ENCODE measurements at regions not wholly inside any gene's neighbourhood (a gene's known extent, or its start where the extent isn't known, plus 50 kb on each side); places are given as distances from the start of the nearest gene placed in this dataset.

DNA sequence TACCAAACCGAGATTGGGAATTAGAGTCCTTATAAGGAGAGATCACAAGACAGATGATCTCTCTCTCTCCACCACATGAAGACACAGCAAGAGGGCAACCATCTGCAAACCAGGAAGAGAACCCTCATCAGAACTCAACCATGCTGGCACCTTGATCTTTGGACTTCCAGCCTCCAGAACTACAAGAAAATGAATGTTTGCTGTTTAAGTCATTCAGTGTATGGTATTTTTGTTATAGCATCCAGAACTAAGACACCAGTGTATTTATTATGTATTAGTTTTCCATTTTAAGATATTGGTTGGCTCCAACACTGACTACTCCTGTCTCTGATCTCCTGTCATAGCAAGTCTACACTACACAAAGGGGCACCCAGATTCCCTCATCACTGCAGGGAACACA is 86.9 kb downstream of the CCDC34 start:
- Mint-ChIP-seq H3K27ac (no peak overlapping the region), H3K4me1 (no peaks in the 10 kb centered on the region), H3K27me3 (no peaks in the 10 kb centered on the region), H3K9me3 (peaks cover 0 to 8% (median 2%) of the 10 kb centered on the region in 7 donors), H3K36me3 (no peaks in the 10 kb centered on the region), H3K4me3 (no peak overlapping the region)
- no peaks in the 10 kb centered on the region for H3K27me3 ChIP-seq (ENCODE audit: control insufficient read depth, insufficient read depth, low read length)
- no peaks in the 10 kb centered on the region for H3K36me3 ChIP-seq (ENCODE audit: control insufficient read depth, insufficient read depth, low read length)
- DNase-seq (no peak), ATAC-seq (ENCODE audit: low read depth in 2 of 2) (no peak)
- no peak overlapping the region for H3K27ac ChIP-seq (ENCODE audit: insufficient read depth, low read length, poor library complexity, severe bottlenecking)
- H3K9me3 ChIP-seq (ENCODE audit: control insufficient read depth in 2 of 2, low read length in 2 of 2) = no peaks in the 10 kb centered on the region
- H3K4me1 ChIP-seq (ENCODE audit: control insufficient read depth, insufficient read depth, low read length, poor library complexity, severe bottlenecking) = no peaks in the 10 kb centered on the region
- no peak overlapping the region for H3K4me3 ChIP-seq (ENCODE audit: low read depth, low read length)

DNA sequence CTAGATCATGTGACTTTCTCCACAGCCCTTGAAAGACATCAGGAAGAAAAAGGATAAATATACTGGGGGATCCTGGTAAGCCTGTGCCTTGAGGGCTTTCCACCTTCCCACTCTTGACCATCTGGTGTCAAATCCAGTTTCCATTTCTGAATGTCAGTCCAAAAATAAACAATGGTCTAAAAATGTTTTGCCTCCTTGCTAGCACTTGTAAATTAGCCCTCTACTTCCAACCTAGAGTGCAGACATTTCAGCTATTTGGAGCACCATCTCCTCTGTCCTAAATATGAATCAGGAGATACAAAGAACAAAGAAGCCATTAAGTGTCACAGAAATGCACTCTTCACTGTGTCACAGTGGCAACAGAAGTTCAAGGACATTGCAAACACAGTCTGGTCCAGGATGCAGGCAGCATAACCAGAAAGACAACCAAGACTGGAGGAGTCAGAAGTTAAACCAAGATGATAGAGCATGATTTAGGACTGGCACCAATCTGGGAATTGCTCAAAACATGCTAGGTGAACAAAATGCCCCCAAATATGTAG is 88.1 kb downstream of the CCDC34 start:
- H3K27me3 ChIP-seq (ENCODE audit: control insufficient read depth, insufficient read depth, low read length) = no peaks in the 10 kb centered on the region
- H3K4me1 Mint-ChIP-seq = no peaks in the 10 kb centered on the region
- no peaks in the 10 kb centered on the region for H3K4me1 ChIP-seq (ENCODE audit: control insufficient read depth, insufficient read depth, low read length, poor library complexity, severe bottlenecking)
- H3K4me3 ChIP-seq (ENCODE audit: low read depth, low read length) = no peak overlapping the region
- no peak for DNase-seq
- H3K9me3 ChIP-seq (ENCODE audit: control insufficient read depth in 2 of 2, low read length in 2 of 2) = no peaks in the 10 kb centered on the region
- no peak overlapping the region for H3K4me3 Mint-ChIP-seq
- ATAC-seq (ENCODE audit: low read depth in 2 of 2) = no peak
- no peaks in the 10 kb centered on the region for H3K36me3 ChIP-seq (ENCODE audit: control insufficient read depth, insufficient read depth, low read length)
- H3K27ac ChIP-seq (ENCODE audit: insufficient read depth, low read length, poor library complexity, severe bottlenecking) = no peak overlapping the region
- no peak overlapping the region for H3K27ac Mint-ChIP-seq
- H3K36me3 Mint-ChIP-seq = no peaks in the 10 kb centered on the region
- no peaks in the 10 kb centered on the region for H3K27me3 Mint-ChIP-seq
- H3K9me3 Mint-ChIP-seq = peaks cover 0 to 13% (median 3%) of the 10 kb centered on the region in 7 donors

DNA sequence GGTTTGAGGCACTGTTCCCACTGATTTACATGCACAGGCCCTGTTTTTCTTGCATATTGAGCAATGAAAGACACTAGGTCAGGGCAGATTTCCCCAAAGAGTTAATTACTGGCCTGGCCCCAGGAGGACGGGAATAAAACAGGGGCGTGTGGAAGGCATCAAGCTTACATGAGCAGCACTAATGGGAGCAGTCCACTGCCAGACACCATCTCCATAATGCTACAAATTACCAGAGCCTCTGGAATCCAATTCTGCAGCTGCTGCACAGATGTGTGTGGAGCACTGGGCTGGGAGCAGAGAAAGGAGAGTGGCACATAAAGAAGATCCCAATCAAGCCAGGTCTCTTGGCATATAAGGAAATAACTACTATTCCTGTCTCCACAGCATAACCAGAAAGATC is 96.9 kb downstream of the CCDC34 start:
- Mint-ChIP-seq H3K9me3 (peaks cover 0 to 14% (median 7%) of the 10 kb centered on the region in 7 donors), H3K36me3 (no peaks in the 10 kb centered on the region), H3K27me3 (no peaks in the 10 kb centered on the region), H3K4me3 (no peak overlapping the region), H3K4me1 (no peaks in the 10 kb centered on the region), H3K27ac (no peak overlapping the region)
- Histone ChIP-seq H3K36me3 (ENCODE audit: control insufficient read depth, insufficient read depth, low read length) (no peaks in the 10 kb centered on the region), H3K27ac (ENCODE audit: insufficient read depth, low read length, poor library complexity, severe bottlenecking) (no peak overlapping the region), H3K4me1 (ENCODE audit: control insufficient read depth, insufficient read depth, low read length, poor library complexity, severe bottlenecking) (no peaks in the 10 kb centered on the region), H3K4me3 (ENCODE audit: low read depth, low read length) (no peak overlapping the region), H3K27me3 (ENCODE audit: control insufficient read depth, insufficient read depth, low read length) (no peaks in the 10 kb centered on the region), H3K9me3 (ENCODE audit: control insufficient read depth in 2 of 2, low read length in 2 of 2) (no peaks in the 10 kb centered on the region)
- no peak for DNase-seq
- ATAC-seq (ENCODE audit: low read depth in 2 of 2) = no peak

DNA sequence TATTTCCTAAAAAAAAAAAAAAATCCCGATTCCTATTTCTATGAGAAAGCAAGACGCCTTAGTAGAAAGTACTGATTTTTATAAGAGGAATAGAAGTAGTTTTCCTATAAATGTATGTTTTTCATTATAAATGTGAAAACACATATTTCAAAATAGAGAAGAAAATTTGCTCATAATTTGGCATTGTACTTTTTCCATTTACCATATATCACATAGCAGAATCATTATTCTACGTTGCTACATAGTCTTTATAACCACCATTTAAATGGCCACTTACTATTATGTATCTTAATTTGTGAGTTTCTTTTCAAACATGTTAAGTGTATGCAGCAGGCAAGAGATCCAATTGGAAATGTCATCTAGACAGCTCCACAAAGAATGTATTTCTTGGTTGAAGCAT is 99.0 kb downstream of the CCDC34 start:
- DNase-seq (no peak), ATAC-seq (ENCODE audit: low read depth in 2 of 2) (no peak)
- H3K9me3 Mint-ChIP-seq = peaks cover 0 to 10% (median 0%) of the 10 kb centered on the region in 7 donors
- Histone ChIP-seq H3K36me3 (ENCODE audit: control insufficient read depth, insufficient read depth, low read length) (no peaks in the 10 kb centered on the region), H3K4me1 (ENCODE audit: control insufficient read depth, insufficient read depth, low read length, poor library complexity, severe bottlenecking) (no peaks in the 10 kb centered on the region), H3K27ac (ENCODE audit: insufficient read depth, low read length, poor library complexity, severe bottlenecking) (no peak overlapping the region), H3K9me3 (ENCODE audit: control insufficient read depth in 2 of 2, low read length in 2 of 2) (no peaks in the 10 kb centered on the region), H3K4me3 (ENCODE audit: low read depth, low read length) (no peak overlapping the region), H3K27me3 (ENCODE audit: control insufficient read depth, insufficient read depth, low read length) (no peaks in the 10 kb centered on the region)
- H3K27me3 Mint-ChIP-seq = no peaks in the 10 kb centered on the region
- no peaks in the 10 kb centered on the region for H3K36me3 Mint-ChIP-seq
- no peak overlapping the region for H3K4me3 Mint-ChIP-seq
- H3K4me1 Mint-ChIP-seq = no peaks in the 10 kb centered on the region
- H3K27ac Mint-ChIP-seq = no peak overlapping the region

DNA sequence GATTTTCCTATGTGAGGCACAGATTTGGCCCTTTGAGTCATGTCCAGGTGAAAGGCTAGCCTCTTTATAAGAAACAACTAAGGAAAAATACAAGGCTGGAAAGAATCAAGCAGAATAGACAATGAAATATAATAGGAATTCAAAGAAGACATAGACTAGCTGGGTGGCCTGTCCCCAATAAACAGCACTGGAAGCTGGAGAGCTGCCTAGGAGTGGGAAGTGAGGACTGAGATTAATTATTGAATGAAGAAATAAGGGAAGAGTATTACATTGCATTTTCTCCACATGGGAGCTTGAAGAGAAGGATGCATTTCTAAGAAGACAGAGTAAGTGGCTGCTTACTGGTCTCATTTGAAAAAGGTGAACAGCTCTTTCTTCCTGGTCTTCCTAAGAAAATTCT is 100.0 kb downstream of the CCDC34 start:
- H3K4me1 ChIP-seq (ENCODE audit: control insufficient read depth, insufficient read depth, low read length, poor library complexity, severe bottlenecking) = no peaks in the 10 kb centered on the region
- H3K27me3 ChIP-seq (ENCODE audit: control insufficient read depth, insufficient read depth, low read length) = no peaks in the 10 kb centered on the region
- no peak overlapping the region for H3K4me3 ChIP-seq (ENCODE audit: low read depth, low read length)
- no peaks in the 10 kb centered on the region for H3K36me3 ChIP-seq (ENCODE audit: control insufficient read depth, insufficient read depth, low read length)
- no peak for DNase-seq
- no peaks in the 10 kb centered on the region for H3K9me3 ChIP-seq (ENCODE audit: control insufficient read depth in 2 of 2, low read length in 2 of 2)
- H3K4me1 Mint-ChIP-seq = no peaks in the 10 kb centered on the region
- H3K9me3 Mint-ChIP-seq = peaks cover 0 to 6% (median 0%) of the 10 kb centered on the region in 7 donors
- H3K36me3 Mint-ChIP-seq = no peaks in the 10 kb centered on the region
- H3K27ac Mint-ChIP-seq = no peak overlapping the region
- no peak overlapping the region for H3K27ac ChIP-seq (ENCODE audit: insufficient read depth, low read length, poor library complexity, severe bottlenecking)
- H3K27me3 Mint-ChIP-seq = no peaks in the 10 kb centered on the region
- ATAC-seq (ENCODE audit: low read depth in 2 of 2) = no peak
- no peak overlapping the region for H3K4me3 Mint-ChIP-seq

DNA sequence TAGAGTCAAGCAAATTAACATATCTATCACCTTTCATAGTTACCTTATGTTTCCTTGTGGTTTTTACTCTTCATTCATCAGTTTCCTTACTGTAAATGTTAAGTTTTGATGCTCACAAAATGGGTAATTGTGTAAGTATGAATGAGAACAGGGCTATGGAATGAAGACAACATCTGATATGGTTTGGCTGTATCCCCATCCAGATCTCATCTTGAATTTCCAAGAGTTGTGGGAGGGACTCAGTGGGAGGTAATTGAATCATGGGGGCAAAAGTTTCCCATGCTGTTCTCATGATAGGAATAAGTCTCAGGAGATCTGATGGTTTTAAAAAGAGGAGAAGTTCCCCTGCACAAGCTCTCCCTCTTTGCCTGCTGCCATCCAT is 107.6 kb downstream of the CCDC34 start:
- no peaks in the 10 kb centered on the region for H3K9me3 ChIP-seq (ENCODE audit: control insufficient read depth in 2 of 2, low read length in 2 of 2)
- no peak overlapping the region for H3K27ac ChIP-seq (ENCODE audit: insufficient read depth, low read length, poor library complexity, severe bottlenecking)
- ATAC-seq (ENCODE audit: low read depth in 2 of 2) (no peak), DNase-seq (no peak)
- H3K4me3 Mint-ChIP-seq = no peak overlapping the region
- H3K27me3 ChIP-seq (ENCODE audit: control insufficient read depth, insufficient read depth, low read length) = no peaks in the 10 kb centered on the region
- no peaks in the 10 kb centered on the region for H3K4me1 ChIP-seq (ENCODE audit: control insufficient read depth, insufficient read depth, low read length, poor library complexity, severe bottlenecking)
- no peaks in the 10 kb centered on the region for H3K4me1 Mint-ChIP-seq
- H3K36me3 ChIP-seq (ENCODE audit: control insufficient read depth, insufficient read depth, low read length) = no peaks in the 10 kb centered on the region
- H3K27me3 Mint-ChIP-seq = peaks cover 10% of the 10 kb centered on the region
- H3K4me3 ChIP-seq (ENCODE audit: low read depth, low read length) = no peak overlapping the region
- H3K36me3 Mint-ChIP-seq = no peaks in the 10 kb centered on the region
- H3K27ac Mint-ChIP-seq = no peak overlapping the region
- H3K9me3 Mint-ChIP-seq = peaks cover 0 to 8% (median 0%) of the 10 kb centered on the region in 7 donors

DNA sequence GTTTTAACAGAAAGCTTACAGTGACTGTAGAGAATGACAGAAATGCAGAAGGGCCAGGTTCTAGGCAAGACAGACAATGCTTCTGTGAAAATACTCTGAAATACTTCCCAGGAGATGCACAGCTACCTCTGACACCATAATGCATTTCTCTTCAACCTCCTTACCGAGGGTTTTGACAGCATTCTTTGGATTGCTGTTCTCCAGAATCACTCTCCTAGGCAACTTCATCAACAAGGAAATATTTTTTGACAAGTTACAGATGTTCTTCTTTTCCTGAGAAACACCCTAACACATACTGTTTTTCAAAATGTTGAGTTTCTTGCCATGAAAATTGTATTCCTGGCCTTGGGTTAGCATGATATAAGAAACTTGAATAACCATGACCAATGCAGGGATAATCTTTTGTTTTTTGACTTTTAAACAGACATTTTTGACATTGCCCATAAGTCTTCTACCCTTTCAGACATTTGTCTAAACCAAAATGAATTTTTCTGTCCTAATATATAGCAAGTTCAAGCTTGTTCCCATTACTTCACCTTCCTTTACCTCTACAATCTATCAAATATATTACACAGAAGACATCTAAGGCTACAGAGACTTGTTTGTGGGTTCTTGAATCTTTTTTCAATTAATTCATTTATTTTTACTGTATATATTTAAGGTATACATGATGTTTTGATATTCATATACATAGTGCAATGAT is 108.1 kb downstream of the CCDC34 start:
- peaks cover 0 to 8% (median 0%) of the 10 kb centered on the region in 7 donors for H3K9me3 Mint-ChIP-seq
- no peak for ATAC-seq (ENCODE audit: low read depth in 2 of 2)
- H3K36me3 Mint-ChIP-seq = no peaks in the 10 kb centered on the region
- no peaks in the 10 kb centered on the region for H3K4me1 Mint-ChIP-seq
- no peaks in the 10 kb centered on the region for H3K27me3 ChIP-seq (ENCODE audit: control insufficient read depth, insufficient read depth, low read length)
- no peak overlapping the region for H3K27ac Mint-ChIP-seq
- no peaks in the 10 kb centered on the region for H3K4me1 ChIP-seq (ENCODE audit: control insufficient read depth, insufficient read depth, low read length, poor library complexity, severe bottlenecking)
- DNase-seq = no peak
- H3K27me3 Mint-ChIP-seq = peaks cover 10% of the 10 kb centered on the region
- H3K36me3 ChIP-seq (ENCODE audit: control insufficient read depth, insufficient read depth, low read length) = no peaks in the 10 kb centered on the region
- no peak overlapping the region for H3K4me3 Mint-ChIP-seq
- no peak overlapping the region for H3K4me3 ChIP-seq (ENCODE audit: low read depth, low read length)
- no peak overlapping the region for H3K27ac ChIP-seq (ENCODE audit: insufficient read depth, low read length, poor library complexity, severe bottlenecking)
- no peaks in the 10 kb centered on the region for H3K9me3 ChIP-seq (ENCODE audit: control insufficient read depth in 2 of 2, low read length in 2 of 2)

DNA sequence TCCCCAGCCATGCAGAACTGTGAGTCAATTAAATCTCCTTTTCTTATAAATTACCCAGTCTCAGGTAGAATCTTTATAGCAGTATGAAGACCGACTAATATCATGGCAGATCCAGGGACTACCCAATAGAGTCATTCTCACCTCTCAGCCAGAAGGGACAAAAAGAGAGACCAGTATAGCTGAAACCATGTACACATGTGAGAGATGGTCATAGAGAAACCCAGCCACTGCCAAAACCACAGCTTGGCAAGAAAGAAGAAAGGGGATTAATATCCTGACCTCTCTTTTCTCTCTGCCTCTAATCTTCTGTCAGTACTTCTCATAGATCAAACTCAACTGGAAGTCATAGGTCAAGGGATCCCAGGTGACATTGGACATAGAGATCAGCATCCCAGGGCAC is 109.8 kb downstream of the CCDC34 start:
- no peaks in the 10 kb centered on the region for H3K36me3 Mint-ChIP-seq
- no peaks in the 10 kb centered on the region for H3K4me1 ChIP-seq (ENCODE audit: control insufficient read depth, insufficient read depth, low read length, poor library complexity, severe bottlenecking)
- H3K27me3 Mint-ChIP-seq = peaks cover 10% of the 10 kb centered on the region
- H3K27me3 ChIP-seq (ENCODE audit: control insufficient read depth, insufficient read depth, low read length) = no peaks in the 10 kb centered on the region
- no peak overlapping the region for H3K27ac ChIP-seq (ENCODE audit: insufficient read depth, low read length, poor library complexity, severe bottlenecking)
- H3K4me3 ChIP-seq (ENCODE audit: low read depth, low read length) = no peak overlapping the region
- H3K9me3 Mint-ChIP-seq = peaks cover 0 to 8% (median 0%) of the 10 kb centered on the region in 7 donors
- H3K27ac Mint-ChIP-seq = no peak overlapping the region
- DNase-seq = no peak
- H3K4me1 Mint-ChIP-seq = no peaks in the 10 kb centered on the region
- H3K4me3 Mint-ChIP-seq = no peak overlapping the region
- H3K36me3 ChIP-seq (ENCODE audit: control insufficient read depth, insufficient read depth, low read length) = no peaks in the 10 kb centered on the region
- no peaks in the 10 kb centered on the region for H3K9me3 ChIP-seq (ENCODE audit: control insufficient read depth in 2 of 2, low read length in 2 of 2)
- ATAC-seq (ENCODE audit: low read depth in 2 of 2) = no peak

Data from CD4-positive, CD25-positive, alpha-beta regulatory T cell (primary cell).